GM19397 (cell line): ENCODE measurements at regions not wholly inside any gene's neighbourhood (a gene's known extent, or its start where the extent isn't known, plus 50 kb on each side); places are given as distances from the start of the nearest gene placed in this dataset.
"Not testable (repeated sequence)": the region's sequence is repeated elsewhere in the genome, so short reads cannot be mapped to it uniquely, and the experiment has no call there.

Experiments used
- ATAC-seq: cut with Tn5 transposase; IDR thresholded peaks from one replicate; pipeline ENCODE4 v1.9.1; 2021; ENCODE audit warnings: mild to moderate bottlenecking, moderate library complexity; ENCODE audit not compliant: unreplicated experiment

DNA sequence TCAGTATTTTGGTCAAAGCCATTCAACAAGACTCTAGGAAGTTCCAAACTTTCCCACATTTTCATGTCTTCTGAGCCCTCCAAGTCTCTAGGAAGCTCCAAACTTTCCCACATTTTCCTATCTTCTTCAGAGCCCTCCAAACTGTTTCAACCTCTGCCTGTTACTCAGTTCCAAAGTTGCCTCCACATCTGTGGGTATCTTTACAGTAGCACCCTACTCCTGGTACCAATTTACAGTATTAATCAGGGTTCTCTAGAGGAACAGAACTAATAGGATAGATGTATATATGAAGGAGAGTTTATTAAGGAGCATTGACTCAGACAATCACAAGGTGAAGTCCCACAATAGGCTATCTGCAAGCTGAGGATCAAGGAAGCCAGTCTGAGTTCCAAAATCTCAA lies 296.0 kb upstream of the CCL2 start:
- ATAC-seq, result not testable (repeated sequence)

DNA sequence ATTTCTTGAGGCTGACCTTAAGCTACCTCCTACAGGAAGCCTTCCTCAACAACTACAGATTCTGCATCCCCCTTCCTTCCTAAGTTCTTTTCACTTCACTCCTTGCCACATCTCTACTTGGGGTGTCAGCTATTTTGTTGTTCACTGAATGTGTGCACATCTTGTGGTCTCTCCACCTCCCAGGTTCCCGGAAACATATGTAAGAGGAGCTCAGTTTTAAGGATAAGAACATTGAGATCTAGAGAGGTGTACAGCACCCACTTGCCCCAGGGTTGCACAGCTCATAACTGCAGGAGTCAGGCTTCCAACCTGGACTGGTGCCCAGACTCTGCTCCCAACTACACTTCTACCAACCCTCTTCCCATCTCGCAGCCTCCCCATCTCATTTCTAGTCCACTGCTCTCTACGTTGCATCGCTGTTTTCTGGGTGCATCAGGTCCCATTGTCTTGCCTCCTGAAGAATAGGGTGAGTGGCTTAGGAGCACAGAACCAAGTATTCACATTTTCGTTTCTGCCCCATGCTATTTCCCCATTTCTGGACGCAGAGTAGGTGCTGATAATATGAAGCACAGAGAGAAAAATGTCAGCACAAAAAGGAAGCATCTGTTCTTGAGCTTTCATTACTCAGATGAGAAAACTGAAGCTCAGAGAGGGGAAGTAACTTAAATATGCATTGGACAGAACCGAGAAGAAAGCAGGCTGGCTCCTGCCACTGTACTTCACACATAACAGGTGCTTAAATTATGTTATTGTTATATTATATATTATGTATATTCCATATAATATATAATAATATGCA lies 292.0 kb upstream of the CCL2 start:
- no peak for ATAC-seq

GRCh38 chr17:33964344-33964979 lies 290.6 kb upstream of the CCL2 start:
- ATAC-seq, result peak; percentile 69

GRCh38 chr17:33966410-33967059 lies 288.6 kb upstream of the CCL2 start:
- no peak for ATAC-seq

DNA sequence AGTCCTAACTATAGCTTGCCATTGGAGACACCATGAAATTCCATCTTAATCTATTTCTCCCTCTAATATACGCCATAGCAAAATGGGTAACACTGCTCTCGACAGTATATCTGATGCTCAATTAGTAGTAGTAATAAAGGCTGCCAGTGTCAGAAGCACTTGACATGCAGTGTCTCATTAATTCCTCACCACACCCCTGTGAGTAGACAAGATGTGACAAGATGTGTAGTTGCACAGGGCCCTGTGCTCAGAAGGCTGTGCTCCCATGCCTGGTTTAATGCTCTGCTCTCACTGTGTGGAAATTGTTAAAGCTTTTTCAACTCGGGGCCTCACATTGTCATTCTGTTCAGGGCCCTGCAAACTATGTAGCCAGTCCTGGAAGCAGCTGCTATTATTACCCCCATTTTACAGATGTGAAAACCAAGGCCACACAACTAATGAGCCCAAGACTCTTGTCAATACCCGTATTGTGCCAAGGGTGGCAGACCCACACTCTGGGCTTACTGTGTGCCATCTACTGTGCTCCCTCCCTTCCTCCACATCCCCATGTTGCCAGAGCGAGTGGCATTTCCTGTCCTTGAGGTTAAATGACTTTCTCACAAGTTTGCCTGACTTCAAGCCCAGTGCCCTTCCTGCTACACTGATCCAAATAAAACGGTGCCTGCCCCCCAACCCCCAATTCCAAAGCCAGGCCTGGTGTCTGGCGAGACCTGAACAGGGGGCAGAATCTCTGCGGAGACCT lies 287.3 kb upstream of the CCL2 start:
- no peak for ATAC-seq

GRCh38 chr17:33968350-33969044 lies 286.6 kb upstream of the CCL2 start:
- ATAC-seq, result peak; percentile 65

DNA sequence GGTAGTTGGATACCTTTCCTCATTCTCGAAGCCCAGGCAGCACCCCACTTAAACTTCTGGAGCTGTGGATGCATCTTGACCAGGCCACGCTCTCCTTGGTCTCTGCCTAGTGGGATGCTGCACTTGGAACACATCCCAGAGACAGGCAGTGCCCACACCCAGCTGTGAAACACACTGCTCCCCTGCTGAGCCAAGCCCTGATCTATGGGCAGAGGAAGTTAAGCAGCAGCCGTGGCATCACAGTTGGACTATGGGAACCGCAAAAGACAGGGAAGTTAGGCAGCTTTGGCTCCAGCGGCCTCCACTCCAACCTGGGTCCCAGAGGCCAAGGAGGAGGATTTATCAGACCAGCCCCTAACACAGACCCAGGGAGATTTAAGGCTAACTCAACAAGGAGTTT lies 284.8 kb upstream of the CCL2 start:
- ATAC-seq, result no peak

GRCh38 chr17:33972763-33973162 lies 282.3 kb upstream of the CCL2 start:
- ATAC-seq, result no peak

- no peak for ATAC-seq
Measured at GRCh38 chr17:33973491-33973890, 281.6 kb upstream of the CCL2 start.

DNA sequence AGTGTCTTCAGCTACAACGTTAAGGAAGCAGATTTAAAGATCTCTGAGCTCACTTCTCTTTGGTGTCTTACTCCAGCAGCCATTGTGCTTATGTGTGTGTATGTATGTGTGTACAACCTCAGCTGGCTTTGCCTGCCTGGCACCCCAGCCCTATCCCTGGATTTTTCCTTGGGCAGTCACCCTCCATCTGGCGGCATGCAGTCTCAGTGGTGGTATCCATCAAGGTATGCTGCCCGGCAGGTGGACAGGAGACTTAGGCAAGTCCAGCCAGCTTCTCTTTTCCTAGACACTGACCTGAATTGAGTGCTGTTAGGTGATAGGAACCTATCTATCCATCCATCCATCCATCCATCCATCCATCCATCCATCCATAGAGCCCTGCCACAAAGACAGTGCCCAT lies 280.8 kb upstream of the CCL2 start:
- ATAC-seq, result no peak

DNA sequence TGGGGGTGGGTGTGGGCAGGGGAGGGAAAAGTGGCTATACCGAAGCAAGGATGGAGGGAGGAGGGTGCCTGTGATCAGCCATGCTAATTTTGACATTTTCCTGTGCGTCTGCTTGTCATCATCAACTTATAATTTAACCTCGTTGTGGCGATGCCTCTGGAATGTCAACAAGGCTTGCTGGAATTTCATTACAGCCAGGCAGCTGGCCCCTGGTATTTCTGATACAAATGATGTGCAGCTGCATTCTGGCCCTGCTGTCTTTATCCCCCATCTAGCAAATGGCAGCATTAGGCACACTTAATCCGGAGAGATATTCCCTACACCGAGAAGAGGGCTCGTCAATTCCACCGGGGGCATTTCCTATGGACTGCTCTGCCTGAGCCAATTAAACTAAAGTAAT lies 278.3 kb upstream of the CCL2 start:
- no peak for ATAC-seq

DNA sequence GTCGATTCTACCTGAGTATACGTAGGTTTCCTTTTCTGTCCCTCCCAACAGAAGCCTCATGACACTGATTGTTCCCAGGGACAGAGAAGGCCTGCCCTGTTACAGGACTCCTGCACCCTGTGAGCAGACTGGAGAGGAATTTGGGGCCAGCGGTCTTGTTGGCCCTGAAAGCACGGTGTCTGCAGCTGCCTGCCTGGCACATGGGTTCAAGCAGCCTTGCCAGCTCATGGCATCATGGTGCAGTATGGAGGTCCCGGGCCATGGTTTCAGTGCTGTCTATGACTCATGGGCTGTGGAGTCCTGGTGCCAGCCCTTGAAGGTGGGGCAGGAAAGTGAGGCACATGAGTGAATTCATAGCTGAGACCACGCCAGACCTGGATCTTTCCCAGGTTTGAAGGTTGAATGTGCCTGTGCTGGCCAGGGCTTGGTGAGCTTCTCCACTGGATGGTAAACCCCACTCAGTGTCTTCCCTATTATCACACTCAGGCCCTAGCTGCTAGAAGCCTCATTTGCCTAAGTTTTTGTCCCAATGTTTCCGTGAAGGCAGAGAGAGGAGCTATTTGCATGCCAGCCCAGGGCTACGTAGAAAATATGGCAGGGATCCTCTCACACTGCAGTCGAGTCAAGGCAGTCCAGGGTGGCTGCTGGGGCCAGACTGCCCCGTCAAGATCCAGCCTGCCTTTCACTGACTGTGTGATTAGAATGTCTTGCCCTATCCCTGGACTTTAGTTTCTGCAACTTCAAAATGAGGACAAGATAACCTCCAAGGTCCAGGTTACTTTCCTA lies 277.2 kb upstream of the CCL2 start:
- no peak for ATAC-seq

- no peak for ATAC-seq
Measured at GRCh38 chr17:33978889-33979288, 276.2 kb upstream of the CCL2 start.

DNA sequence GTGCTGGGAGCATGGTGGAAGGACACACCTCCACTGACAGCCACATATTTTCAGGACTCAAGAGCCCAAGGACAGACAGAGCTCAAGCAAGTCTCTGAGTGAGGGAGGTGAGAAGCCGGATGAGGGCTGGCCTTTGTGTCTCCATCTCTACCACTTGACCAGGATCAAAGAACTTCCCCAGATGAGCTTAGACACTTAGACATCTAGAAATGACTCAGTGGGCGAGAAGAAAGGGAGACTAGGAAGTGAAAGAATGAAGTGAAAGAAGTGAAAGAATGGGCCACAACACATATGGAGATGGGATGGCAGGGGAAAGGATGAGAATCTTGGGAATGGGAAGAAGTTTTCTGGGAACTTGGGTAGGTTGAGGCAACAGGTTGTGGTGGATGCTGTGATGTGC lies 274.9 kb upstream of the CCL2 start:
- ATAC-seq, result no peak

DNA sequence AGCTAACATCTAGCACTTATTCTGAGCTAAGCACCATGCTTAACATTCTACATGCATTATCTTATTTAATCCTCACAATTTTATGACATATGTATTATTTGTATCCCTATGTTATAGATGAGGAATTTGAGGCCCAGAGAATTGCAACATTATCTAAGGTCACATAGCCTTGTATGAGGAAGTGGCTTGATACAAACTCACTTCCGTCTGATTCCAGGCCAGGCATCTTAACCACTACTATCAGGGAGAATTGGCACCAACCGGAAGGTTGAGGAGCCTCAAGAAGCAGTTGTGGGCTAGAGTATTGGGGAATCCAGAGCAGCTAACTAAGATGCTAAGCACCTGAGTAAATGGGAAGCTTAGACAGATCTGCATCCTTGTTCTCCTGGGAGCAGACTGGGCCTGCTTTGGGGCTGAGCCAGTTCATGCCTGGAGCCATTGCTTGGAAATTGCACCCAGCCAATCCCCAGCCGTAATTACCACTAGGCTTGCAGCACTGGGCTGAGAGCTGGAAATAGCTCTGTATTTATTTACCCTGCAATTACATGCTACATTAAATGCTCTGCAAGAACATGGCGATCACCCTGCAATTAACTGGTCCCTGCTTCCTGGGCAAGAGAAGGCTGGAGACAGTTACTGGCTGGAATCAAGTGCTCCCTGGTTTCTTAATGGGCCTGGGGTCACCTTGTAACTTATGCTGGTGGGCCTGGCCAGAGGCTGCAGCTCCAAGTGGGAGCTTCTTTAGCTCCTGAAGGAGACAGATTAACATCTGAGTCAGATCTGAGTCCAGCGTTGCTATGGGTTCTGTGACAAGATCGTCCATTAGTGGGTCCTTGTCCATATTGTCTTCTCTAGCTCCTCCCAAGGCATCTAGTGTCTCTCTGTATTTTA lies 273.1 kb upstream of the CCL2 start:
- no peak for ATAC-seq

DNA sequence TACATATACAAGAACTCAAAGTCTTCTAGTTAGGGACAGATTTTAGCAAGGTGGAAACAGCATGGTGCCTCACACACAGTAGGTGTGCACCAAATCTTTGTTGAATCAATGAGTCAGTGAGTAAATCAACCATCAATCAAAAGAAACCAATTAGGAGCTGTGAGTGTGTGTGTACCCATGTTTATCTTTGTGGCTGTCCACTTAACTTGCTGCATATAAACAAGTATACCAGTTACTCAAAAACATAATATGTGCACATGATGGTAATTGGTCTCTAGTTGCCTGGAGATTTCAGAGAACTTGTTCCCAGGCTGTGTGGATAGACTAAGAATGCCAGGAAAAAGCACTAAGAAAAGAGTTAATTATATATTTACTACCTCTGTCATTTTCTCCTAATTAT lies 272.2 kb upstream of the CCL2 start:
- no peak for ATAC-seq

DNA sequence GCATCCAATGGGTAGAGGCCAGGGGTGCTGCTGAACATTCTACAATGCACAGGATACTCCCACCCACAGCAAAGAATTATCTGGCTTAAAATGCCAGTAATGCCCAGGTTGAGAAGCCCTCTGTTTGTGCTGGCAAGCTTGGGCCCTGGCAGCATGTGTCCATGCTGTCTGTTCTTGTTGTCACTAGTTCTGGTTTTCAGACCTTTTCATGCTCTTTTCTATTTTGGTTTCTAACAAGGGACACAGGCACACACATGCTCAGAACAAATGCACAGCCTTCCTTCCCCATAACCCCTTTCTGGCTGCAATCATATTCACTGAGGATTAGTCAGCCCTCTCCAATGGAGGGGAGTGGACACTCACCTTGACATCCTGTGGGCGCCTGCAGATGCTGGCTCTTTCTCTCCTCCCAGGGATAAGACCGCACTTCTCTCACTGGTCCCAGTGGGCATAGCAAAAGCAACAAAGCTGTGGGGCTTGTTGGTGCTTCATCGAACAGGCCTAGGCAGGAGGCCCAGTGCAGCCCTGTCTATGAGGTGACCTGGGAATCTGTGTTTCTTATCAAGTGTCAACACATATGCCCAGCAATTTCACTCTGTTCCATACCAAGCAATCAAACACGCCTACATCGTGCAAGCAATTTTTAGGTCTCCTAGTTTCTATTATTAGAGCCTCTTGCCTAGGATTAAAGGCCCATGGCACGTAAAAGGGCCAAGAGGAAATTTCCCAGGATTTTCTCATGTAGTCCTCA lies 271.1 kb upstream of the CCL2 start:
- ATAC-seq, result no peak

DNA sequence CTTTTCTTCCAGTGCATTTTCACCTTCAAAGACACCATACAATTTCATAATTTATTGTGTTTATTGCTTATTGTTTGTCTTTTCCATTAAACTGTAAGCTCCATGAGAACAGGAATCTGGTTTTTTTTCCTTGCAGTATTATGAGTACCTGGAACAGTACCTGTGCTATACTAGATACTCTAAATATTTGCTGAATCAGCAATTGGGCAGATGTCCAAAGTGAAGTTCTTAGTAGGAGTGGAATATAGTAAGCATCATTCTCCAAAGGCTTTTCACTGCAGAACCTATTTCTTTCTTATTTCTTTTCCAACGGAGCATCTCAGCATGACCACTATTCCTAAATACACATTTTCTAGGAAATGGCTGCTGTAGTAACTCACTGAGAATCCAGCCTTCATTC lies 269.0 kb upstream of the CCL2 start:
- no peak for ATAC-seq
